HCT116 (cell line): ENCODE measurements at regions not wholly inside any gene's neighbourhood (a gene's known extent, or its start where the extent isn't known, plus 50 kb on each side); places are given as distances from the start of the nearest gene placed in this dataset.

Source experiments
- CBX3 ChIP-seq: IDR thresholded peaks from 2 replicates; pipeline ENCODE4 v1.6.1; 2012; ENCODE audit warnings: low read depth
- EGR1 ChIP-seq: IDR thresholded peaks from 2 replicates; pipeline ENCODE4 v1.6.1; 2012; ENCODE audit warnings: low read depth
- EZH2 ChIP-seq: fragments of 200-600 bp; sonication (generic); IDR thresholded peaks from 2 replicates; pipeline ENCODE4 v1.6.1; 2017; ENCODE audit warnings: antibody characterized with exemption, mixed run types
- JUND ChIP-seq: IDR thresholded peaks from 2 replicates; pipeline ENCODE4 v1.6.1; 2012
- POLR2A ChIP-seq: IDR thresholded peaks from 2 replicates; pipeline ENCODE4 v1.7.0; 2011; ENCODE audit warnings: borderline replicate concordance; ENCODE audit not compliant: insufficient read depth, insufficient read length; ENCODE audit errors: extremely low read depth
- POLR2AphosphoS5 ChIP-seq: IDR thresholded peaks from 2 replicates; pipeline ENCODE4 v1.6.1; 2011; ENCODE audit warnings: mild to moderate bottlenecking, low read depth, low read length, moderate library complexity
- RAD21 ChIP-seq: IDR thresholded peaks from 2 replicates; pipeline ENCODE4 v1.6.1; 2012; ENCODE audit warnings: low read depth, mild to moderate bottlenecking
- SIN3A ChIP-seq: IDR thresholded peaks from 2 replicates; pipeline ENCODE4 v1.6.1; 2012; ENCODE audit warnings: low read depth
- SP1 ChIP-seq: IDR thresholded peaks from 2 replicates; pipeline ENCODE4 v1.6.1; 2012; ENCODE audit warnings: low read depth
- SRF ChIP-seq: IDR thresholded peaks from 2 replicates; pipeline ENCODE4 v1.6.1; 2012; ENCODE audit warnings: low read depth
- YY1 ChIP-seq: IDR thresholded peaks from 2 replicates; pipeline ENCODE4 v1.6.1; 2011; ENCODE audit warnings: low read length, low read depth, moderate library complexity, mild to moderate bottlenecking; ENCODE audit not compliant: insufficient replicate concordance; ENCODE audit errors: extremely low read depth
- TF ChIP-seq, protein P1 (sequence below): IDR thresholded peaks from 2 replicates; pipeline ENCODE4 v1.6.1; 2012; ENCODE audit warnings: low read depth
- TF ChIP-seq, protein P2 (sequence below), 3 experiments: fragments of 200-600 bp in 1 of 3; sonication (generic) in 1 of 3; IDR thresholded peaks in 2 of 3; conservative IDR thresholded peaks in 1 of 3; 2 replicates each; pipeline ENCODE4 v1.5.1; 2012 to 2017; ENCODE audit warnings: low read depth in 2 of 3, low read length in 2 of 3, antibody characterized with exemption in 1 of 3, borderline replicate concordance in 1 of 3, control low read depth in 1 of 3, mild to moderate bottlenecking in 1 of 3, mixed read lengths in 1 of 3, mixed run types in 1 of 3, moderate library complexity in 1 of 3; ENCODE audit not compliant: insufficient read depth in 1 of 3
- TF ChIP-seq, protein P3 (sequence below): IDR thresholded peaks from 2 replicates; pipeline ENCODE4 v1.6.1; 2012

DNA sequence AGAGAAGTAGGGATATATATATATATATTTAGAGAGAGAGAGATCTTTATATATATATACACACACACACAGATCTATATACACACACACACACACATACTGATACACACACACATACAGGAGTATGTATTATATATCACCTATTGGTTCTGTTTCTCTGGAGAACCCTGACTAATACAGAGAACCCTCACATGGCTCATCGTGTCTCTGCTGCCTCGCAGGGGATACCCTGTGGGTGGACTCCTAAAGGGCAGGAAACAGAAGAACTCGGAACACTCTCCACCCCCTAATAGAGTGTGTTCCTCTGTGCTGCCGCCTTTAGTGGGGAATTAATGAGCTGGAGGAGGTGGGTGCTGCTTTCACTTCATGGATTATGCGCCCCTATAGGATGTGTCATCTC, 86.6 kb downstream of the NPY start:
- TF ChIP-seq YY1 (no peak), POLR2A (no peak), SIN3A (no peak), EZH2 (no peak), SP1 (no peak), JUND (no peak), EGR1 (no peak), POLR2AphosphoS5 (no peak), RAD21 (no peak), CBX3 (no peak), SRF (no peak)
- TF ChIP-seq, protein P1, sequence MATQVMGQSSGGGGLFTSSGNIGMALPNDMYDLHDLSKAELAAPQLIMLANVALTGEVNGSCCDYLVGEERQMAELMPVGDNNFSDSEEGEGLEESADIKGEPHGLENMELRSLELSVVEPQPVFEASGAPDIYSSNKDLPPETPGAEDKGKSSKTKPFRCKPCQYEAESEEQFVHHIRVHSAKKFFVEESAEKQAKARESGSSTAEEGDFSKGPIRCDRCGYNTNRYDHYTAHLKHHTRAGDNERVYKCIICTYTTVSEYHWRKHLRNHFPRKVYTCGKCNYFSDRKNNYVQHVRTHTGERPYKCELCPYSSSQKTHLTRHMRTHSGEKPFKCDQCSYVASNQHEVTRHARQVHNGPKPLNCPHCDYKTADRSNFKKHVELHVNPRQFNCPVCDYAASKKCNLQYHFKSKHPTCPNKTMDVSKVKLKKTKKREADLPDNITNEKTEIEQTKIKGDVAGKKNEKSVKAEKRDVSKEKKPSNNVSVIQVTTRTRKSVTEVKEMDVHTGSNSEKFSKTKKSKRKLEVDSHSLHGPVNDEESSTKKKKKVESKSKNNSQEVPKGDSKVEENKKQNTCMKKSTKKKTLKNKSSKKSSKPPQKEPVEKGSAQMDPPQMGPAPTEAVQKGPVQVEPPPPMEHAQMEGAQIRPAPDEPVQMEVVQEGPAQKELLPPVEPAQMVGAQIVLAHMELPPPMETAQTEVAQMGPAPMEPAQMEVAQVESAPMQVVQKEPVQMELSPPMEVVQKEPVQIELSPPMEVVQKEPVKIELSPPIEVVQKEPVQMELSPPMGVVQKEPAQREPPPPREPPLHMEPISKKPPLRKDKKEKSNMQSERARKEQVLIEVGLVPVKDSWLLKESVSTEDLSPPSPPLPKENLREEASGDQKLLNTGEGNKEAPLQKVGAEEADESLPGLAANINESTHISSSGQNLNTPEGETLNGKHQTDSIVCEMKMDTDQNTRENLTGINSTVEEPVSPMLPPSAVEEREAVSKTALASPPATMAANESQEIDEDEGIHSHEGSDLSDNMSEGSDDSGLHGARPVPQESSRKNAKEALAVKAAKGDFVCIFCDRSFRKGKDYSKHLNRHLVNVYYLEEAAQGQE: no peak
- TF ChIP-seq, protein P2, sequence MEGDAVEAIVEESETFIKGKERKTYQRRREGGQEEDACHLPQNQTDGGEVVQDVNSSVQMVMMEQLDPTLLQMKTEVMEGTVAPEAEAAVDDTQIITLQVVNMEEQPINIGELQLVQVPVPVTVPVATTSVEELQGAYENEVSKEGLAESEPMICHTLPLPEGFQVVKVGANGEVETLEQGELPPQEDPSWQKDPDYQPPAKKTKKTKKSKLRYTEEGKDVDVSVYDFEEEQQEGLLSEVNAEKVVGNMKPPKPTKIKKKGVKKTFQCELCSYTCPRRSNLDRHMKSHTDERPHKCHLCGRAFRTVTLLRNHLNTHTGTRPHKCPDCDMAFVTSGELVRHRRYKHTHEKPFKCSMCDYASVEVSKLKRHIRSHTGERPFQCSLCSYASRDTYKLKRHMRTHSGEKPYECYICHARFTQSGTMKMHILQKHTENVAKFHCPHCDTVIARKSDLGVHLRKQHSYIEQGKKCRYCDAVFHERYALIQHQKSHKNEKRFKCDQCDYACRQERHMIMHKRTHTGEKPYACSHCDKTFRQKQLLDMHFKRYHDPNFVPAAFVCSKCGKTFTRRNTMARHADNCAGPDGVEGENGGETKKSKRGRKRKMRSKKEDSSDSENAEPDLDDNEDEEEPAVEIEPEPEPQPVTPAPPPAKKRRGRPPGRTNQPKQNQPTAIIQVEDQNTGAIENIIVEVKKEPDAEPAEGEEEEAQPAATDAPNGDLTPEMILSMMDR (IDR thresholded peaks at IDR 0.05 in 2 of 3, conservative IDR thresholded peaks at IDR 0.05 in 1 of 3; ENCODE audit: borderline replicate concordance in 1 of 3, insufficient read depth in 1 of 3, low read depth in 2 of 3, low read length in 2 of 3): no peak
- TF ChIP-seq, protein P3, sequence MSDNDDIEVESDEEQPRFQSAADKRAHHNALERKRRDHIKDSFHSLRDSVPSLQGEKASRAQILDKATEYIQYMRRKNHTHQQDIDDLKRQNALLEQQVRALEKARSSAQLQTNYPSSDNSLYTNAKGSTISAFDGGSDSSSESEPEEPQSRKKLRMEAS: no peak
